H1 (cell line): ENCODE measurements at regions not wholly inside any gene's neighbourhood (a gene's known extent, or its start where the extent isn't known, plus 50 kb on each side); places are given as distances from the start of the nearest gene placed in this dataset.

Experiments
- CTCF ChIA-PET: fragments of 300-600 bp; sonication (Branson Sonifier 250); formaldehyde crosslinking; loops from one replicate; lab custom pipeline; 2021; ENCODE audit not compliant: partially characterized antibody; lab: Charles Lee
- POLR2A ChIA-PET: fragments of 300-600 bp; sonication (Branson Sonifier 250); formaldehyde crosslinking; loops from one replicate; lab custom pipeline; 2021; ENCODE audit warnings: inconsistent platforms; ENCODE audit not compliant: partially characterized antibody; lab: Charles Lee
- DNase-seq, 2 experiments: peaks; one replicate each; pipeline versions ENCODE4 v3.0.0 to v3.0.0-alpha.2; 2010 to 2022; ENCODE audit warnings: low spot score in 2 of 2, low read depth in 1 of 2, mixed read lengths in 1 of 2
- FAIRE-seq: peaks from 2 replicates; lab custom pipeline; 2011; peaks lifted over from hg19 to GRCh38; lab: Jason Lieb, UNC
- H2AFZ ChIP-seq: 2 replicates; pipeline ENCODE4 v1.8.1; 2012; ENCODE audit warnings: low read length, inconsistent platforms
- H2AK5ac ChIP-seq: 2 replicates; pipeline ENCODE4 v1.6.1; 2013; ENCODE audit warnings: low read depth, low read length
- H2BK120ac ChIP-seq: replicated peaks from 2 replicates; pipeline ENCODE3; 2013; ENCODE audit warnings: low read depth, low read length, inconsistent platforms
- H2BK12ac ChIP-seq: 2 replicates; pipeline ENCODE4 v1.6.1; 2013; ENCODE audit warnings: low read depth, low read length
- H2BK15ac ChIP-seq: 2 replicates; pipeline ENCODE4 v1.6.1; 2013; ENCODE audit warnings: low read length
- H2BK20ac ChIP-seq: 2 replicates; pipeline ENCODE4 v1.6.1; 2013; ENCODE audit warnings: low read length
- H2BK5ac ChIP-seq: 2 replicates; pipeline ENCODE4 v1.6.1; 2013; ENCODE audit warnings: low read depth, low read length
- H3K14ac ChIP-seq: 2 replicates; pipeline ENCODE4 v1.6.1; 2013; ENCODE audit warnings: inconsistent platforms; ENCODE audit not compliant: insufficient read length
- H3K18ac ChIP-seq: 2 replicates; pipeline ENCODE4 v1.6.1; 2013; ENCODE audit warnings: low read length; ENCODE audit errors: extremely low read depth
- H3K23ac ChIP-seq: 2 replicates; pipeline ENCODE4 v1.6.1; 2013; ENCODE audit warnings: inconsistent platforms; ENCODE audit not compliant: insufficient read length
- H3K23me2 ChIP-seq: 2 replicates; pipeline ENCODE4 v1.6.1; 2013; ENCODE audit warnings: low read depth, low read length
- H3K27ac ChIP-seq: 2 replicates; pipeline ENCODE4 v1.6.1; 2011; ENCODE audit warnings: low read depth, low read length, inconsistent platforms
- H3K27me3 ChIP-seq, 4 experiments: replicated peaks in 1 of 4; 1 replicate in 1 of 4; 2 replicates in 3 of 4; pipeline versions ENCODE4 v1.6.1 to v1.8.1; 2011 to 2013; ENCODE audit warnings: low read length in 3 of 4, mild to moderate bottlenecking in 3 of 4, inconsistent platforms in 2 of 4, mixed read lengths in 2 of 4, moderate library complexity in 1 of 4; ENCODE audit not compliant: control insufficient read depth in 3 of 4, insufficient read depth in 3 of 4; ENCODE audit errors: extremely low read depth in 1 of 4
- H3K36me3 ChIP-seq, 4 experiments: 2 replicates each; pipeline versions ENCODE4 v1.6.1 to v1.8.1; 2011 to 2013; ENCODE audit warnings: mild to moderate bottlenecking in 4 of 4, low read length in 3 of 4, moderate library complexity in 2 of 4, control low read depth in 1 of 4, inconsistent platforms in 1 of 4; ENCODE audit not compliant: insufficient read depth in 4 of 4, control insufficient read depth in 2 of 4
- H3K4ac ChIP-seq: replicated peaks from 2 replicates; pipeline ENCODE3; 2013; ENCODE audit warnings: low read length, low read depth, mixed read lengths, inconsistent platforms; ENCODE audit not compliant: insufficient read length
- H3K4me1 ChIP-seq, 4 experiments: replicated peaks in 1 of 4; 1 replicate in 1 of 4; 2 replicates in 3 of 4; pipeline versions ENCODE4 v1.6.1 to v1.8.1; 2011 to 2013; ENCODE audit warnings: low read length in 3 of 4, inconsistent platforms in 2 of 4, mixed read lengths in 1 of 4; ENCODE audit not compliant: insufficient read depth in 4 of 4, control insufficient read depth in 3 of 4
- H3K4me2 ChIP-seq, 2 experiments: 2 replicates each; pipeline versions ENCODE4 v1.6.1 to v1.8.1; 2011 to 2013; ENCODE audit warnings: low read depth in 2 of 2, low read length in 2 of 2, control low read depth in 1 of 2, inconsistent platforms in 1 of 2, mild to moderate bottlenecking in 1 of 2; ENCODE audit not compliant: insufficient read depth in 1 of 2
- H3K4me3 ChIP-seq, 4 experiments: fragments of 200-600, 300-600 bp in 1 of 4; sonication (generic), shearing (Covaris generic), sonication (Bioruptor Twin) in 1 of 4; 2 replicates each; pipeline versions ENCODE4 v1.5.1 to v1.8.1; 2011 to 2016; ENCODE audit warnings: low read length in 4 of 4, low read depth in 3 of 4, control low read depth in 2 of 4, inconsistent platforms in 2 of 4, mild to moderate bottlenecking in 2 of 4, mixed read lengths in 1 of 4, moderate library complexity in 1 of 4; ENCODE audit not compliant: insufficient read depth in 2 of 4; ENCODE audit errors: extremely low read depth in 1 of 4
- H3K56ac ChIP-seq: replicated peaks from 2 replicates; pipeline ENCODE3; 2013; ENCODE audit warnings: low read depth, mild to moderate bottlenecking, mixed read lengths, low read length, inconsistent platforms; ENCODE audit not compliant: insufficient read length
- H3K79me1 ChIP-seq: 2 replicates; pipeline ENCODE4 v1.6.1; 2013; ENCODE audit warnings: low read depth, low read length, control low read depth
- H3K79me2 ChIP-seq, 2 experiments: 2 replicates each; pipeline versions ENCODE4 v1.6.1 to v1.8.1; 2012 to 2013; ENCODE audit warnings: low read length in 2 of 2, mild to moderate bottlenecking in 2 of 2, inconsistent platforms in 1 of 2; ENCODE audit not compliant: insufficient read depth in 2 of 2, control insufficient read depth in 1 of 2
- H3K9ac ChIP-seq, 4 experiments: replicated peaks in 1 of 4; 1 replicate in 1 of 4; 2 replicates in 3 of 4; pipeline versions ENCODE4 v1.6.1 to v1.8.1; 2011 to 2013; ENCODE audit warnings: low read depth in 3 of 4, low read length in 3 of 4, control low read depth in 2 of 4, mild to moderate bottlenecking in 2 of 4, moderate library complexity in 2 of 4, inconsistent platforms in 1 of 4; ENCODE audit errors: extremely low read depth in 1 of 4
- H3K9me3 ChIP-seq, 2 experiments: 2 replicates each; pipeline versions ENCODE4 v1.6.1 to v1.8.1; 2012 to 2013; ENCODE audit warnings: mild to moderate bottlenecking in 2 of 2, moderate library complexity in 2 of 2, control low read depth in 1 of 2, inconsistent platforms in 1 of 2, low read depth in 1 of 2, low read length in 1 of 2, mixed read lengths in 1 of 2; ENCODE audit not compliant: insufficient read depth in 2 of 2
- H4K20me1 ChIP-seq, 2 experiments: replicated peaks in 1 of 2; 2 replicates each; pipeline versions ENCODE3 to v1.8.1; 2011 to 2013; ENCODE audit warnings: inconsistent platforms in 2 of 2, low read length in 2 of 2, mild to moderate bottlenecking in 1 of 2; ENCODE audit not compliant: insufficient read depth in 2 of 2, control insufficient read depth in 1 of 2
- H4K5ac ChIP-seq: 2 replicates; pipeline ENCODE4 v1.6.1; 2013; ENCODE audit warnings: low read length, low read depth, mixed read lengths, inconsistent platforms; ENCODE audit not compliant: insufficient read length
- H4K8ac ChIP-seq: 2 replicates; pipeline ENCODE4 v1.8.0; 2013; ENCODE audit warnings: mild to moderate bottlenecking, moderate library complexity, low read length, inconsistent platforms; ENCODE audit not compliant: insufficient read depth; ENCODE audit errors: extremely low read depth
- H4K91ac ChIP-seq: replicated peaks from 2 replicates; pipeline ENCODE3; 2013; ENCODE audit warnings: low read length, mixed read lengths, inconsistent platforms; ENCODE audit not compliant: insufficient read length
- ATF2 ChIP-seq: IDR thresholded peaks from 2 replicates; pipeline ENCODE4 v1.6.1; 2012; ENCODE audit warnings: low read length, inconsistent platforms
- EZH2 ChIP-seq: fragments of 200-600 bp; sonication (generic); IDR thresholded peaks from 2 replicates; pipeline ENCODE4 v1.7.1; 2012; ENCODE audit warnings: low read depth, mild to moderate bottlenecking, moderate library complexity, low read length, inconsistent platforms; ENCODE audit not compliant: severe bottlenecking
- HDAC2 ChIP-seq, 2 experiments: fragments of 300-600 bp in 1 of 2; sonication (generic) in 1 of 2; IDR thresholded peaks; 2 replicates each; pipeline ENCODE4 v1.6.1; 2011 to 2012; ENCODE audit warnings: low read depth in 2 of 2, low read length in 2 of 2, mild to moderate bottlenecking in 2 of 2, moderate library complexity in 2 of 2, borderline replicate concordance in 1 of 2, inconsistent platforms in 1 of 2
- PHF8 ChIP-seq: fragments of 200-600 bp; sonication (generic); conservative IDR thresholded peaks from 2 replicates; pipeline ENCODE4 v1.7.1; 2012; ENCODE audit warnings: low read depth, mild to moderate bottlenecking, inconsistent platforms, low read length, moderate library complexity
- POLR2AphosphoS5 ChIP-seq: IDR thresholded peaks from 2 replicates; pipeline ENCODE4 v1.6.1; 2011; ENCODE audit warnings: low read depth, low read length
- WGBS, 2 experiments: shearing (Covaris generic) in 1 of 2; methylation state at CpG; one replicate each; pipeline versions ENCODE4 v1.1.6 to v1.1.7; 2013 to 2015; ENCODE audit warnings: low lambda C conversion rate in 2 of 2, mixed read lengths in 2 of 2, inconsistent platforms in 1 of 2, low coverage in 1 of 2, missing lambda C conversion rate in 1 of 2; ENCODE audit not compliant: insufficient replicate concordance in 2 of 2, insufficient coverage in 1 of 2, insufficient read length in 1 of 2; ENCODE audit errors: extremely low coverage in 1 of 2, missing lambda C conversion rate in 1 of 2; 5-methylcytosine and 5-hydroxymethylcytosine counted together

- Histone ChIP-seq H3K79me1 (no peaks in the 10 kb centered on the region), H2AK5ac (no peak overlapping the region), H4K5ac (no peak overlapping the region), H4K91ac (no peak overlapping the region), H2BK5ac (no peak overlapping the region), H2BK15ac (no peak overlapping the region), H2BK120ac (no peak overlapping the region), H3K4ac (no peak overlapping the region), H3K23me2 (no peaks in the 10 kb centered on the region; the same call in 1 of the 2 replicates), H3K79me2 (no peaks in the 10 kb centered on the region), H2BK20ac (no peak overlapping the region), H3K18ac (peak overlapping the region; percentile 32), H3K4me1 (no peaks in the 10 kb centered on the region), H3K27me3 (no peaks in the 10 kb centered on the region), H3K23ac (no peak overlapping the region), H3K14ac (no peak overlapping the region), H4K8ac (no peak overlapping the region), H3K36me3 (no peaks in the 10 kb centered on the region), H3K27ac (no peak overlapping the region), H3K9me3 (no peaks in the 10 kb centered on the region; a peak in 1 of 4 replicates), H3K9ac (no peak overlapping the region), H3K4me2 (no peak overlapping the region), H4K20me1 (no peaks in the 10 kb centered on the region), H2BK12ac (no peak overlapping the region), H2AFZ (no peak overlapping the region), H3K4me3 (no peak overlapping the region), H3K56ac (no peak overlapping the region)
- TF ChIP-seq ATF2: no peak
- no peak for TF ChIP-seq HDAC2 (IDR thresholded peaks at IDR 0.05; ENCODE audit: borderline replicate concordance in 1 of 2, low read depth in 2 of 2, low read length in 2 of 2)
- no peak for TF ChIP-seq POLR2AphosphoS5
- no peak for TF ChIP-seq PHF8
- no peak for TF ChIP-seq EZH2
- ChIA-PET POLR2A (interaction anchor here (0.6 kb wide), 1 partner anchor 1915 kb away, joined by 6 read pairs; no protein-coding TSS in a partner anchor), CTCF (interaction anchor here (0.6 to 1.2 kb wide), 2 partner anchors 34 to 647 kb away, joined by 3 read pairs; no protein-coding TSS in a partner anchor)
- no peak for FAIRE-seq
- 30% methylated on average over 1 of the region's 1 CpG; no CpG with 5 or more reads in 1 of the 2 experiments for WGBS, 2 experiments
- no peak for DNase-seq
Observed at GRCh38 chr3:161800985-161801559, 304.5 kb downstream of the OTOL1 start.
